SU-DHL-6 (cell line): ENCODE measurements at regions not wholly inside any gene's neighbourhood (a gene's known extent, or its start where the extent isn't known, plus 50 kb on each side); places are given as distances from the start of the nearest gene placed in this dataset.
A peak's percentile ranks its signal among the peaks of the same experiment; 100 is the strongest.
"Not testable (repeated sequence)": the region's sequence is repeated elsewhere in the genome, so short reads cannot be mapped to it uniquely, and the experiment has no call there.

ENCODE experiments used
- H2AFZ ChIP-seq: fragments of 200-600 bp; sonication (generic); 2 replicates; pipeline ENCODE4 v1.6.1; 2014; ENCODE audit warnings: low read depth, mild to moderate bottlenecking, moderate library complexity, mixed read lengths, antibody characterized with exemption, low read length; ENCODE audit not compliant: severe bottlenecking
- H3F3A ChIP-seq: fragments of 200-600 bp; shearing (Covaris generic); 2 replicates; pipeline ENCODE4 v1.6.0; 2016; ENCODE audit warnings: antibody characterized with exemption, mild to moderate bottlenecking; ENCODE audit not compliant: insufficient read depth
- H3K27ac ChIP-seq: fragments of 200-600 bp; sonication (generic); 2 replicates; pipeline ENCODE4 v1.5.1; 2016; ENCODE audit warnings: low read depth, mild to moderate bottlenecking, low read length, moderate library complexity, mixed read lengths
- H3K27me3 ChIP-seq: fragments of 200-600 bp; sonication (generic), shearing (Covaris generic); 2 replicates; pipeline ENCODE4 v1.6.0; 2014; ENCODE audit warnings: mild to moderate bottlenecking, low read length
- H3K36me3 ChIP-seq: fragments of 200-600 bp; sonication (generic); 2 replicates; pipeline ENCODE4 v1.6.1; 2014; ENCODE audit warnings: mild to moderate bottlenecking, low read length, mixed read lengths
- H3K4me2 ChIP-seq: fragments of 300-600, 200-600 bp; shearing (Covaris generic), sonication (generic); 2 replicates; pipeline ENCODE4 v1.6.0; 2014; ENCODE audit warnings: low read length, low read depth, mild to moderate bottlenecking; ENCODE audit not compliant: poor library complexity, severe bottlenecking
- H3K4me3 ChIP-seq: fragments of 200-600 bp; sonication (generic); 2 replicates; pipeline ENCODE4 v1.5.1; 2014; ENCODE audit warnings: antibody characterized with exemption, low read length, mild to moderate bottlenecking, mixed read lengths; ENCODE audit not compliant: insufficient read depth, poor library complexity, severe bottlenecking
- H3K79me2 ChIP-seq: fragments of 200-600 bp; sonication (generic); 2 replicates; pipeline ENCODE4 v1.6.1; 2014; ENCODE audit warnings: mild to moderate bottlenecking, low read length, moderate library complexity; ENCODE audit not compliant: insufficient read depth
- H3K9ac ChIP-seq: fragments of 200-600 bp; sonication (generic); 2 replicates; pipeline ENCODE4 v1.7.0; 2014; ENCODE audit warnings: mild to moderate bottlenecking, low read length
- H3K9me2 ChIP-seq: fragments of 200-600 bp; sonication (generic); replicated peaks from 2 replicates; pipeline ENCODE4 v1.6.1; 2014; ENCODE audit warnings: low read length; ENCODE audit not compliant: insufficient read depth
- H3K9me3 ChIP-seq: fragments of 200-600 bp; sonication (generic); 2 replicates; pipeline ENCODE4 v1.6.1; 2014; ENCODE audit warnings: low read length, mixed read lengths; ENCODE audit not compliant: insufficient read depth
- H4K20me1 ChIP-seq: fragments of 200-600 bp; sonication (generic); 2 replicates; pipeline ENCODE4 v1.6.1; 2014; ENCODE audit warnings: low read depth, mild to moderate bottlenecking, antibody characterized with exemption, low read length, moderate library complexity, mixed read lengths
- EZH2phosphoT487 ChIP-seq: fragments of 200-600 bp; sonication (generic), shearing (Covaris generic); conservative IDR thresholded peaks from 2 replicates; pipeline ENCODE4 v1.6.1; 2018; ENCODE audit warnings: mild to moderate bottlenecking, antibody characterized with exemption, low read length, moderate library complexity, mixed read lengths
- TF ChIP-seq, protein P1 (sequence below): fragments of 200-600 bp; sonication (generic); IDR thresholded peaks from one replicate; pipeline ENCODE4 v1.5.1; 2017; ENCODE audit warnings: antibody characterized with exemption, mild to moderate bottlenecking, low read length, moderate library complexity; ENCODE audit not compliant: insufficient read depth, poor library complexity, severe bottlenecking

DNA sequence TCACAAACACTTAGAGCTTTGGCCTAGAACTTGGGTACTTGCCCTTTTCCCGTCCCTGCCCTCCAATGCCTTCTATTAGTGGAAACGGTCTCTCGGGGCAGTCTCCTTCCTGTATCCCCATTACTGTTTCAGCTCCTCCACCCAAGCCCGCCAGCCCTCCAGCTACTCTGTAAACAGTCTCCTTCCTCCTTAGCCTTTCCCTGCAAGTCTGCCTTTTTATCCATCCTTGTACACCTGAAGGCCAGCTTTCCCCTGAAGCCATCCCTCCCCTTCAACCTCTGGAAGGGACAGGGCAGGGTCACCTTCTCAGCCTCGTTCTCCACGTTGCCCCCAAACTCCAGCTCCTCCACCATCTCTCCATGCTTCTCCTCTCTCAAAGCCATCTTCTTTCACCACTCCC is 108.1 kb upstream of the ZNF746 start:
- TF ChIP-seq, protein P1, sequence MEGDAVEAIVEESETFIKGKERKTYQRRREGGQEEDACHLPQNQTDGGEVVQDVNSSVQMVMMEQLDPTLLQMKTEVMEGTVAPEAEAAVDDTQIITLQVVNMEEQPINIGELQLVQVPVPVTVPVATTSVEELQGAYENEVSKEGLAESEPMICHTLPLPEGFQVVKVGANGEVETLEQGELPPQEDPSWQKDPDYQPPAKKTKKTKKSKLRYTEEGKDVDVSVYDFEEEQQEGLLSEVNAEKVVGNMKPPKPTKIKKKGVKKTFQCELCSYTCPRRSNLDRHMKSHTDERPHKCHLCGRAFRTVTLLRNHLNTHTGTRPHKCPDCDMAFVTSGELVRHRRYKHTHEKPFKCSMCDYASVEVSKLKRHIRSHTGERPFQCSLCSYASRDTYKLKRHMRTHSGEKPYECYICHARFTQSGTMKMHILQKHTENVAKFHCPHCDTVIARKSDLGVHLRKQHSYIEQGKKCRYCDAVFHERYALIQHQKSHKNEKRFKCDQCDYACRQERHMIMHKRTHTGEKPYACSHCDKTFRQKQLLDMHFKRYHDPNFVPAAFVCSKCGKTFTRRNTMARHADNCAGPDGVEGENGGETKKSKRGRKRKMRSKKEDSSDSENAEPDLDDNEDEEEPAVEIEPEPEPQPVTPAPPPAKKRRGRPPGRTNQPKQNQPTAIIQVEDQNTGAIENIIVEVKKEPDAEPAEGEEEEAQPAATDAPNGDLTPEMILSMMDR = no peak
- TF ChIP-seq EZH2phosphoT487 = no peak
- Histone ChIP-seq H3K4me3 (no peak overlapping the region), H3K4me2 (no peak overlapping the region), H3K27ac (no peak overlapping the region), H3K9me2 (no peaks in the 10 kb centered on the region), H4K20me1 (no peaks in the 10 kb centered on the region), H3K9me3 (no peaks in the 10 kb centered on the region), H3K36me3 (peaks cover 7% of the 10 kb centered on the region; the same call in 1 of the 2 replicates), H2AFZ (no peak overlapping the region), H3K9ac (no peak overlapping the region), H3K27me3 (no peaks in the 10 kb centered on the region), H3K79me2 (no peaks in the 10 kb centered on the region), H3F3A (0 out of 2 replicates have a peak, but pooled peaks cover 5% of the 10 kb centered on the region)

DNA sequence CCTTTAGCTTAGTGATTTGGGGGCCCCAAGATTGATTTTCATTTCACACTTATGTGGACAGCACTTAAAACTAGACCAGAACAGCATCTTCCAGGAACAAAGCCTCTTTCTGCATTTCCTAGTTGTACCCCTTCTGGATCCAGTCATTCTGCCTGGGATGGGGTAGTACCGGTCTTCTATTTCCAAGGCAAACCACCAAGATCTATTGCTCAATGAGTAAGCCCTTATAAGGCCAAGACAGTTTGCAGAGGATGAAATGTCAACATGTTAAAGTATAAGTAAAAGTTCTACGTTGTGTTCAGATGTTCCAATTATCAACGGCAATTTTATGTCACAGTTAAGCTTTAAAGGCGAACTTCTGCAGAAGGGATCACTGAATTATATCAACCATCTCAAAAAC is 106.9 kb upstream of the ZNF746 start:
- H3K36me3 ChIP-seq = peaks cover 7% of the 10 kb centered on the region; the same call in 1 of the 2 replicates
- H3K9me2 ChIP-seq = no peaks in the 10 kb centered on the region
- no peaks in the 10 kb centered on the region for H3K27me3 ChIP-seq

DNA sequence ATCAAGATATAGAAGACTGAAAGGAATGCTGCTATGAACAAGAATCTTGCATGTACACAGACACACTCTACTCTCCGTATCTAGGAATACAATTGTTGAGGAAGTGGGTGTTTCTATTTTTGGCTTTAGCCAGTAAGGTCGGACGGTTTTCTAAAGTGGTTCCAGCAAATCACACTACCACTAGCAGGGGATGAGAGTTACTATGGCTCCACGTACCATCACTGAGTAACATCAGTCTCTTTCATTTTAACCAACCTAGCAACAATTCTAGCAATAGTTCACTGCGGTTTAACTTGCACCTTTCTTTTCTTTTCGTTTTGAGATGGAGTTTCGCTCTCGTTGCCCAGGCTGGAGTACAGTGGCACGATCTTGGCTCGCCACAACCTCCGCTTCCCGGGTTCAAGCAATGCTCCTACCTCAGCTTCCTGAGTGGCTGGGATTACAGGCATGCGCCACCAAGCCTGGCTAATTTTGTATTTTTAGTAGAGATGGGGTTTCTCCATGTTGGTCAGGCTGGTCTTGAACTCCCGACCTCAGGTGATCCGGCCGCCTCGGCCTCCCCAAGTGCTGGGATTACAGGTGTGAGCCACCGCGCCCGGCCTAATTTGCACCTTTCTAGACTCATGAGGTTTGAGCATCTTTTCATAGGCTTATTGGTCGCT is 103.2 kb upstream of the ZNF746 start:
- H4K20me1 ChIP-seq, H3K36me3 ChIP-seq, H3K9me3 ChIP-seq, H3K9me2 ChIP-seq, H3K9ac ChIP-seq, H2AFZ ChIP-seq, H3K27me3 ChIP-seq, H3K4me3 ChIP-seq, H3K79me2 ChIP-seq: not testable (repeated sequence)
- Histone ChIP-seq H3K4me2 (peak overlapping the region; percentile 85), H3K27ac (peak overlapping the region; percentile 70), H3F3A (peaks cover 14% of the 10 kb centered on the region)

More for the DNA sequence above, 106.9 kb upstream of the ZNF746 start:
- H3K4me2 ChIP-seq = no peak overlapping the region
- H2AFZ ChIP-seq = no peak overlapping the region
- H3K9ac ChIP-seq = no peak overlapping the region
- no peaks in the 10 kb centered on the region for H3K79me2 ChIP-seq
- H3F3A ChIP-seq = peaks cover 14% of the 10 kb centered on the region
- no peak overlapping the region for H3K27ac ChIP-seq
- H4K20me1 ChIP-seq = 0 out of 2 replicates have a peak, but pooled peaks cover 3% of the 10 kb centered on the region
- no peak overlapping the region for H3K4me3 ChIP-seq
- no peaks in the 10 kb centered on the region for H3K9me3 ChIP-seq
- no peak for TF ChIP-seq EZH2phosphoT487
- TF ChIP-seq, protein P1 = no peak

DNA sequence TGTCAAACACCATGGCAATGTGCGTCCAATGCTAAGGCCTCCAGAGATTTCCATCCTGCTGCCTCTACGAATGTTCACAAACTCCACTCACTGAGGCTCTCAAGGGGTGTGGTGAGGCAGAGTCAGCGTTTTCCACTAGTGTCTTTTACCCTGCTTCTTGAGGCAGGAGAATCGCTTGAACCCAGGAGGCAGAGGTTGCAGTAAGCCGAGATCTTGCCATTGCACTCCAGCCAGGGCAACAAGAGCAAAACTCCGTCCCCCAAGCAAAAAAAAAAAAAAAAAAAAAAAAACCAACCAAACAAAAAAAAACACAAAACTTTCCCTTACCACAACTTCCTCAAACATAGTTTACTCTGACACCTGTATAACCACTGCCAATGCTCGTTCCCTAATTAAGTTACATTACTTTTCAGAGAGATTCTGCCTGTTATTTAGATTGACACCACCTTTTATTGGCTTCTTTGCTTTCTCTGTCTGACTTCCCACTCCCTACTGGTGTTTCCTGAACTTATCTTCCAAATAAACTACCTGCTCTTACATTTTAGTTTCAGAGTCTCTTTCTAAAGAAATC is 102.1 kb upstream of the ZNF746 start:
- Histone ChIP-seq H3K9me2 (no peaks in the 10 kb centered on the region), H3K9ac (no peak overlapping the region), H3K9me3 (no peaks in the 10 kb centered on the region), H3K36me3 (no peaks in the 10 kb centered on the region), H3K4me3 (peak overlapping the region; percentile 23), H2AFZ (no peak overlapping the region), H3K4me2 (peak overlapping the region; percentile 85), H3K27ac (peak overlapping the region; percentile 70), H3F3A (peaks cover 8% of the 10 kb centered on the region), H3K27me3 (no peaks in the 10 kb centered on the region), H4K20me1 (0 out of 2 replicates have a peak, but pooled peaks cover 6% of the 10 kb centered on the region), H3K79me2 (0 out of 2 replicates have a peak, but pooled peaks cover 4% of the 10 kb centered on the region)
- TF ChIP-seq EZH2phosphoT487 = no peak
- TF ChIP-seq, protein P1 = no peak
